ENCODE measurements at regions not wholly inside any gene's neighbourhood (a gene's known extent, or its start where the extent isn't known, plus 50 kb on each side); places are given as distances from the start of the nearest gene placed in this dataset.

DNA sequence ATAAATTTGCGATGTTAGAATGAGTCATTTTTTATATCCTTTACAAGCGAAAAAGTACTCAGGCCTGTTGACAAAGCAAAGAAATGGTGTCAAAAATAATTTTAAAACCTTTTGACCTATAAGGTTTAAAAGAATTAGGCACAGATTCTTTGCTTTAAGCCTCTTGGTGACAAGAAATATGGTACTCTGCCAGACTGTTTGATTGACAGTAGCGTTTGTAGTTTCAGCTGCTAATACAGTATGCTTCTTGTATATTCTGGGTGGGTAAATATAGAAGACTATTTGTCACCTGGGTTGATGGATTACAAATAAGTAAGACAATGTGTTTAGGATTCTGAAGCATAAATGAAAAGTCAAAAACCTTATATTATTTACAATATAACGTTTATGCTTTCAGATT is 193.1 kb upstream of the PITX2 start:
- Histone ChIP-seq H3K79me1 (ENCODE audit: low read depth in 1 of 2, low read length in 2 of 2) (no peaks in the 10 kb centered on the region), H2BK5ac (ENCODE audit: low read depth, low read length, poor library complexity, severe bottlenecking) (no peak overlapping the region), H3K9me3 (ENCODE audit: control insufficient read depth, insufficient read depth, low read length) (no peaks in the 10 kb centered on the region), H4K8ac (ENCODE audit: low read depth in 2 of 2, low read length in 2 of 2) (no peak overlapping the region), H2AK9ac (replicated peaks; ENCODE audit: low read depth, low read length, poor library complexity) (no peak overlapping the region), H2AK5ac (ENCODE audit: low read depth, low read length) (no peak overlapping the region), H3K23ac (ENCODE audit: low read depth, low read length) (no peak overlapping the region), H3K9ac (ENCODE audit: low read depth, low read length) (no peak overlapping the region), H3K36me3 (ENCODE audit: control insufficient read depth, insufficient read depth, low read length) (no peaks in the 10 kb centered on the region), H3K4me1 (ENCODE audit: control insufficient read depth, insufficient read depth, low read length) (no peaks in the 10 kb centered on the region), H2BK120ac (ENCODE audit: low read depth, low read length) (no peak overlapping the region), H3K4ac (ENCODE audit: low read depth, low read length) (no peak overlapping the region), H3K27ac (ENCODE audit: insufficient read depth, low read length) (no peak overlapping the region), H4K5ac (ENCODE audit: low read depth, low read length) (no peak overlapping the region), H4K91ac (ENCODE audit: insufficient read depth, low read depth, low read length) (no peak overlapping the region), H2BK20ac (ENCODE audit: low read depth, low read length) (no peak overlapping the region), H3K14ac (replicated peaks; ENCODE audit: low read depth, low read length) (no peak overlapping the region), H2AFZ (replicated peaks; ENCODE audit: low read length, poor library complexity) (no peak overlapping the region), H3K27me3 (ENCODE audit: control insufficient read depth, insufficient read depth, low read length) (no peaks in the 10 kb centered on the region), H3K56ac (ENCODE audit: extremely low read depth, insufficient read depth, low read length) (no peak overlapping the region), H3K4me3 (ENCODE audit: insufficient read depth, low read depth, low read length) (no peak overlapping the region), H3K4me2 (ENCODE audit: low read depth, low read length) (no peak overlapping the region), H2BK15ac (ENCODE audit: low read depth, low read length) (no peak overlapping the region), H3K18ac (ENCODE audit: low read depth, low read length) (no peak overlapping the region), H4K20me1 (ENCODE audit: insufficient read depth, low read length) (no peaks in the 10 kb centered on the region), H3K9me1 (ENCODE audit: insufficient read depth, low read length) (no peaks in the 10 kb centered on the region)
- DNase-seq (no peak), ATAC-seq (ENCODE audit: low read depth) (no peak)
- ChIA-PET POLR2A (ENCODE audit: unreplicated experiment) (no interaction called here), CTCF (no interaction called here)
- BruUV-seq (replicated peaks): no TSS peak
- in situ Hi-C loops (cut with MboI; ENCODE audit: low sequenced_read_pairs): no loop called here
- no CpG with 5 or more reads among the region's 4 CpGs for whole genome bisulfite sequencing, 2 experiments (ENCODE audit: extremely low coverage in 2 of 2, insufficient read length in 1 of 2)
- intact Hi-C loops (cut with micrococcal nuclease): no loop called here
- TF ChIP-seq, protein P1, sequence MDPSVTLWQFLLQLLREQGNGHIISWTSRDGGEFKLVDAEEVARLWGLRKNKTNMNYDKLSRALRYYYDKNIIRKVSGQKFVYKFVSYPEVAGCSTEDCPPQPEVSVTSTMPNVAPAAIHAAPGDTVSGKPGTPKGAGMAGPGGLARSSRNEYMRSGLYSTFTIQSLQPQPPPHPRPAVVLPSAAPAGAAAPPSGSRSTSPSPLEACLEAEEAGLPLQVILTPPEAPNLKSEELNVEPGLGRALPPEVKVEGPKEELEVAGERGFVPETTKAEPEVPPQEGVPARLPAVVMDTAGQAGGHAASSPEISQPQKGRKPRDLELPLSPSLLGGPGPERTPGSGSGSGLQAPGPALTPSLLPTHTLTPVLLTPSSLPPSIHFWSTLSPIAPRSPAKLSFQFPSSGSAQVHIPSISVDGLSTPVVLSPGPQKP (IDR thresholded peaks at IDR 0.05; ENCODE audit: borderline replicate concordance, low read depth, low read length): no peak
- TF ChIP-seq MXI1 (IDR thresholded peaks at IDR 0.05; ENCODE audit: borderline replicate concordance, low read depth, low read length) (no peak), CEBPB (IDR thresholded peaks at IDR 0.05; ENCODE audit: low read depth, low read length) (no peak), CTCF (conservative IDR thresholded peaks at IDR 0.05; ENCODE audit: low read depth, low read length) (no peak), RFX5 (IDR thresholded peaks at IDR 0.05; ENCODE audit: low read depth, low read length) (no peak), BHLHE40 (IDR thresholded peaks at IDR 0.05; ENCODE audit: low read depth, low read length) (no peak), NFE2L2 (IDR thresholded peaks at IDR 0.05; ENCODE audit: low read depth, low read length) (no peak)
- dilution Hi-C loops (cut with HindIII; ENCODE audit: low sequenced_read_pairs, unreplicated experiment): no loop called here

All from IMR-90 (cell line).